ENCODE measurements at regions not wholly inside any gene's neighbourhood (a gene's known extent, or its start where the extent isn't known, plus 50 kb on each side); places are given as distances from the start of the nearest gene placed in this dataset.
A peak's percentile ranks its signal among the peaks of the same experiment; 100 is the strongest.

- DNase-seq (ENCODE audit: low read depth in 1 of 2, low spot score in 1 of 2): no peak
- no peak for TF ChIP-seq JUND (IDR thresholded peaks at IDR 0.05; ENCODE audit: low read depth)
- in situ Hi-C loops (cut with HindIII; ENCODE audit: low pct_unique_long_range_greater_than_20kb, low sequenced_read_pairs): no loop called here
These were observed 201.0 kb upstream of the RTL1 start for GRCh38 chr14:101104485-101104884.

- TF ChIP-seq JUND (IDR thresholded peaks at IDR 0.05; ENCODE audit: low read depth): no peak
- DNase-seq (ENCODE audit: low read depth in 1 of 2, low spot score in 1 of 2): no peak
- in situ Hi-C loops (cut with HindIII; ENCODE audit: low pct_unique_long_range_greater_than_20kb, low sequenced_read_pairs): no loop called here
These were observed 201.5 kb upstream of the RTL1 start for GRCh38 chr14:101105045-101105444.

GRCh38 chr14:101108579-101109346 lies 205.2 kb upstream of the RTL1 start:
- no peak for TF ChIP-seq JUND (IDR thresholded peaks at IDR 0.05; ENCODE audit: low read depth)
- in situ Hi-C loops (cut with HindIII; ENCODE audit: low pct_unique_long_range_greater_than_20kb, low sequenced_read_pairs): no loop called here
- no peak for DNase-seq (ENCODE audit: low read depth in 1 of 2, low spot score in 1 of 2)

- TF ChIP-seq JUND (IDR thresholded peaks at IDR 0.05; ENCODE audit: low read depth): no peak
- DNase-seq (ENCODE audit: low read depth in 1 of 2, low spot score in 1 of 2): no peak
- in situ Hi-C loops (cut with HindIII; ENCODE audit: low pct_unique_long_range_greater_than_20kb, low sequenced_read_pairs): no loop called here
These were observed 205.8 kb upstream of the RTL1 start for GRCh38 chr14:101109347-101109638.

GRCh38 chr14:101109981-101110728 lies 206.6 kb upstream of the RTL1 start:
- DNase-seq (ENCODE audit: low read depth in 1 of 2, low spot score in 1 of 2): peak in 1 of 2 experiments; percentile 9
- no peak for TF ChIP-seq JUND (IDR thresholded peaks at IDR 0.05; ENCODE audit: low read depth)
- in situ Hi-C loops (cut with HindIII; ENCODE audit: low pct_unique_long_range_greater_than_20kb, low sequenced_read_pairs): no loop called here

- in situ Hi-C loops (cut with HindIII; ENCODE audit: low pct_unique_long_range_greater_than_20kb, low sequenced_read_pairs): no loop called here
- no peak for DNase-seq (ENCODE audit: low read depth in 1 of 2, low spot score in 1 of 2)
- no peak for TF ChIP-seq JUND (IDR thresholded peaks at IDR 0.05; ENCODE audit: low read depth)
These were observed 207.5 kb upstream of the RTL1 start for GRCh38 chr14:101110729-101111619.

- no peak for TF ChIP-seq JUND (IDR thresholded peaks at IDR 0.05; ENCODE audit: low read depth)
- in situ Hi-C loops (cut with HindIII; ENCODE audit: low pct_unique_long_range_greater_than_20kb, low sequenced_read_pairs): no loop called here
- DNase-seq (ENCODE audit: low read depth in 1 of 2, low spot score in 1 of 2): no peak
These were observed 208.2 kb upstream of the RTL1 start for GRCh38 chr14:101111620-101112290.

- in situ Hi-C loops (cut with HindIII; ENCODE audit: low pct_unique_long_range_greater_than_20kb, low sequenced_read_pairs): no loop called here
- DNase-seq (ENCODE audit: low read depth in 1 of 2, low spot score in 1 of 2): no peak
- TF ChIP-seq JUND (IDR thresholded peaks at IDR 0.05; ENCODE audit: low read depth): no peak
These were observed 209.0 kb upstream of the RTL1 start for GRCh38 chr14:101112351-101113107.

- DNase-seq (ENCODE audit: low read depth in 1 of 2, low spot score in 1 of 2): no peak
- TF ChIP-seq JUND (IDR thresholded peaks at IDR 0.05; ENCODE audit: low read depth): no peak
- in situ Hi-C loops (cut with HindIII; ENCODE audit: low pct_unique_long_range_greater_than_20kb, low sequenced_read_pairs): no loop called here
These were observed 209.6 kb upstream of the RTL1 start for GRCh38 chr14:101113108-101113612.

- no peak for DNase-seq (ENCODE audit: low read depth in 1 of 2, low spot score in 1 of 2)
- in situ Hi-C loops (cut with HindIII; ENCODE audit: low pct_unique_long_range_greater_than_20kb, low sequenced_read_pairs): no loop called here
- no peak for TF ChIP-seq JUND (IDR thresholded peaks at IDR 0.05; ENCODE audit: low read depth)
These were observed 210.6 kb upstream of the RTL1 start for GRCh38 chr14:101113835-101114725.
